Activated T-helper 2 cell treated with anti-CD3 and anti-CD28 coated beads, Interferon-gamma antibody, Interleukin-2, Interleukin-4, amounts not matched to agents 10 μg/mL and 5 μg/mL and 100 μg/mL, durations not matched to agents 14 hours and 24 hours and 36 hours (primary cell): ENCODE measurements at regions not wholly inside any gene's neighbourhood (a gene's known extent, or its start where the extent isn't known, plus 50 kb on each side); places are given as distances from the start of the nearest gene placed in this dataset.

Experiments used
- DNase-seq: peaks from one replicate; pipeline ENCODE4 v3.0.0; 2021; ENCODE audit warnings: low spot score
- H3K27ac Mint-ChIP-seq: one replicate; pipeline ENCODE4 v1.8.0; 2021; ENCODE audit warnings: mixed read lengths
- H3K27me3 Mint-ChIP-seq: one replicate; pipeline ENCODE4 v1.8.0; 2021; ENCODE audit warnings: low read depth, mixed read lengths
- H3K36me3 Mint-ChIP-seq: one replicate; pipeline ENCODE4 v1.8.0; 2021; ENCODE audit warnings: low read depth, mixed read lengths
- H3K4me1 Mint-ChIP-seq: one replicate; pipeline ENCODE4 v1.8.0; 2021; ENCODE audit warnings: low read depth, mixed read lengths
- H3K4me3 Mint-ChIP-seq: one replicate; pipeline ENCODE4 v1.8.0; 2021; ENCODE audit warnings: low read depth, mild to moderate bottlenecking, moderate library complexity, mixed read lengths
- H3K9me3 Mint-ChIP-seq: one replicate; pipeline ENCODE4 v1.8.0; 2021; ENCODE audit warnings: mixed read lengths
- intact Hi-C: fragments of 100-400 bp; cut with micrococcal nuclease; formaldehyde crosslinking; loops from one replicate; pipeline ENCODE4 v1.15.1; 2023

GRCh38 chr9:135340726-135341475, 138.7 kb upstream of the PPP1R26 start:
- H3K9me3 Mint-ChIP-seq, result no peaks in the 10 kb centered on the region
- no peak for DNase-seq

GRCh38 chr9:135341612-135342169, 137.9 kb upstream of the PPP1R26 start:
- H3K36me3 Mint-ChIP-seq, result no peaks in the 10 kb centered on the region
- no peak overlapping the region for H3K27ac Mint-ChIP-seq
- no peaks in the 10 kb centered on the region for H3K9me3 Mint-ChIP-seq
- H3K4me3 Mint-ChIP-seq, result no peak overlapping the region
- H3K27me3 Mint-ChIP-seq, result peaks cover 5% of the 10 kb centered on the region
- intact Hi-C loops, result loop anchor here (2.0 kb wide), 1 partner anchor 255 kb away; the partner anchor contains the start of gene OLFM1
- H3K4me1 Mint-ChIP-seq, result no peaks in the 10 kb centered on the region
- DNase-seq, result no peak

More at GRCh38 chr9:135340726-135341475, 138.7 kb upstream of the PPP1R26 start:
- intact Hi-C loops, result no loop called here
- Mint-ChIP-seq H3K27ac (no peak overlapping the region), H3K4me1 (no peaks in the 10 kb centered on the region), H3K36me3 (no peaks in the 10 kb centered on the region), H3K4me3 (no peak overlapping the region), H3K27me3 (peaks cover 5% of the 10 kb centered on the region)

DNA sequence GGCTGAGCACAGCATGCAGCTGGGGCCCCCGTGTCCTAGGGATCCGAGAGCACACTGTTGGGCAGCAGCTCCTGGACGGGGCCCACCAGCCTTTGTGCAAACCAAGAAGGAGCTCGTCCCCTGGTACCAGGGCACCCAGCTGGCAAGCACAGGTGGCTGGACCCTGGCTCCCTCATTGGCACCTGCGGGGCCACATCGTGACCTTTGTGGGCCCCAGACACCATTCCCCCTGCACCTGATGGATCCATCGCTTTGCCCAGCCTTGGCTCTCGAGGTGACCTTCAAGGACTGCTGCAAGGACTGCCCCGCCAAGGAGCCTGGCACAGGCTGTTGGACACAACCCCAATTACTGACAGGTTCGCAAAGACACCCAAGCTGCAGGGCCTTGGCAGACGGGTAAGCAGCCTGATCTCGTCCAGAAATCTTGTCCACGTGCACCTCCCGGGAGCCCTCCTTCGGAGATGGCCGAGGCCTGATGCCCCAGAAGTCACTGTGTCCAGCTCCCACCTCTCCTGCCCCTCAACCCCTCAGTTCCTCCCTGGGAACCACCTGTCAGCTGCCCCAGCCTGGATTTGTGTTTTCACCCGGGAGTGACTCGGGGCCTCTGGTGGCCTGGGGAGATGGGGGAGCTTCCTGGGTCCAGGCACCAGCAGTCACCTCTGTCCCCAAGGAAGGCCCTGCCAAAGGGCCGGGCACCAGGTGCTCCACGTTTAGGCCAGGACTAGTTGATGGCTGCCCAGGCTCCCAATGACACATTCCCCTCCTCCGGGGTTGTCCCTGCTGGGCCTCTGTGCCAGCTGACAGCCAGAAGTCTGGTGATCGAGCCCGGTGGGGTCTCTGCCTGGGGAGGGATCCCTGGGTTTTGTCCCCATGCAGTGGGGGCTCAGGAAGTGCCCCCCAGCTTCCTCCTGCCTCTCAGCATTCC, 137.1 kb upstream of the PPP1R26 start:
- intact Hi-C loops, result loop anchor here (2.0 kb wide), 1 partner anchor 256 kb away; the partner anchor contains the start of gene OLFM1
- Mint-ChIP-seq H3K4me3 (no peak overlapping the region), H3K36me3 (no peaks in the 10 kb centered on the region), H3K27me3 (peaks cover 5% of the 10 kb centered on the region), H3K27ac (no peak overlapping the region), H3K4me1 (no peaks in the 10 kb centered on the region), H3K9me3 (no peaks in the 10 kb centered on the region)
- DNase-seq, result no peak

DNA sequence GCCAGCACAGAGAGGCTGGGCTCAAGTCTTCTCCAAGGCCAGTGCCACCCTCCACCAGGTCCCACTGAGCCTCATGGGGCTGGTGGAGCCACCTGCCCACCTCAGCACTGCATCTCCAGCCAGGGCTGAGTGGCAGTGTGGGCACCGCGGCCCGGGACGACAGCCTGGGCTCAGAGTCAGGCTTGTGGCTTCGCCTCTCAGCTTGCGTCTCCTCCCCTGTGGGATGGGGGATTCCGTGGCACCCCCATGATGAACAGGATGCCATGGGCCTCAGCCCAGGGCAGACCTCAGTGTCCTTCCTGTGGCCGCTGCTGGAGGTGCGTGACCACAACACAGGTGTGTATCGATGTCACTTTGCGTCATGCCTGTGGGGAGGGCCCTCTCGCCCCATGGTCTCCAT, 136.4 kb upstream of the PPP1R26 start:
- intact Hi-C loops, result loop anchor here (2.0 kb wide), 1 partner anchor 256 kb away; the partner anchor contains the start of gene OLFM1
- Mint-ChIP-seq H3K27me3 (peaks cover 5% of the 10 kb centered on the region), H3K27ac (no peak overlapping the region), H3K4me3 (no peak overlapping the region), H3K4me1 (no peaks in the 10 kb centered on the region), H3K36me3 (no peaks in the 10 kb centered on the region), H3K9me3 (no peaks in the 10 kb centered on the region)
- no peak for DNase-seq

DNA sequence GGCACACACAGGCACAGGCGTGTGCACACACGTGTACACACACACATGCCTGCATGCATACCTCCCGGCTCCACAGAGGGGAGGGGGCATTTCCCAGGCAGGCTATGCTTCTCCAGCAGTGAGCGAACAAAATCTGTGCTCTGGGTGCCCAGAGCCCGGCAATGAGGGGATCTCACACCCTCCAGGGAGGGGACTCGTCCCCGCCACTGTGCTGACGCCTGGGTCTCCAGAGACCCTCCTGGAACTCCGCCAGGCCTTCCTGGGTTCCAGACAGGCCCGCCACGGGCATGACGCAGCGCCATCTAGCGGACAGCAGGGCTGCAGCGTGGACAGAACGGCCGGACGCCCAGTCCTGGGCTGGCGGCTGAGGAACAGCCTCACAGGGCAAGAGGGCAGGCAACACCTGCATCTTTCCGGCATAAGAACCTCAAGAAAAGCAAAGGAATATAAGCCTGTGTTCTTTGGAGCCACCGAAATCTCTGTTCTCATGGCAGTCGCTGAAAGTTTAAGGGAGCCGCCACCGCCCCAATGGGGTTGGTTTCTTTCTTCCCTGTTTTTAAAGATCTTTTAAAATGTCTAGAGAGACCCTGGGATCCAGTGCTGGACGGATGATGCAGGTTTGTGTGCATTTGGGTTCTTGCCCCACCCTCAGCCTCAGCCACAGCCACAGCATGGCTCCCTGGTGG, 135.6 kb upstream of the PPP1R26 start:
- intact Hi-C loops, result loop anchor here (2.0 kb wide), 1 partner anchor 257 kb away; the partner anchor contains the start of gene OLFM1
- no peak overlapping the region for H3K4me3 Mint-ChIP-seq
- H3K4me1 Mint-ChIP-seq, result no peaks in the 10 kb centered on the region
- no peak overlapping the region for H3K27ac Mint-ChIP-seq
- DNase-seq, result peak; percentile 27
- H3K36me3 Mint-ChIP-seq, result no peaks in the 10 kb centered on the region
- H3K27me3 Mint-ChIP-seq, result peaks cover 4% of the 10 kb centered on the region
- H3K9me3 Mint-ChIP-seq, result no peaks in the 10 kb centered on the region

- Mint-ChIP-seq H3K9me3 (no peaks in the 10 kb centered on the region), H3K27me3 (peaks cover 3% of the 10 kb centered on the region), H3K36me3 (no peaks in the 10 kb centered on the region), H3K4me3 (no peak overlapping the region), H3K4me1 (no peaks in the 10 kb centered on the region), H3K27ac (no peak overlapping the region)
- intact Hi-C loops, result no loop called here
- DNase-seq, result no peak
These were observed 135.1 kb upstream of the PPP1R26 start for GRCh38 chr9:135344523-135344901.

- Mint-ChIP-seq H3K27ac (no peak overlapping the region), H3K9me3 (no peaks in the 10 kb centered on the region), H3K27me3 (peaks cover 2% of the 10 kb centered on the region), H3K36me3 (no peaks in the 10 kb centered on the region), H3K4me1 (no peaks in the 10 kb centered on the region), H3K4me3 (no peak overlapping the region)
- DNase-seq, result no peak
- intact Hi-C loops, result no loop called here
These were observed 134.6 kb upstream of the PPP1R26 start for GRCh38 chr9:135344915-135345500.

DNA sequence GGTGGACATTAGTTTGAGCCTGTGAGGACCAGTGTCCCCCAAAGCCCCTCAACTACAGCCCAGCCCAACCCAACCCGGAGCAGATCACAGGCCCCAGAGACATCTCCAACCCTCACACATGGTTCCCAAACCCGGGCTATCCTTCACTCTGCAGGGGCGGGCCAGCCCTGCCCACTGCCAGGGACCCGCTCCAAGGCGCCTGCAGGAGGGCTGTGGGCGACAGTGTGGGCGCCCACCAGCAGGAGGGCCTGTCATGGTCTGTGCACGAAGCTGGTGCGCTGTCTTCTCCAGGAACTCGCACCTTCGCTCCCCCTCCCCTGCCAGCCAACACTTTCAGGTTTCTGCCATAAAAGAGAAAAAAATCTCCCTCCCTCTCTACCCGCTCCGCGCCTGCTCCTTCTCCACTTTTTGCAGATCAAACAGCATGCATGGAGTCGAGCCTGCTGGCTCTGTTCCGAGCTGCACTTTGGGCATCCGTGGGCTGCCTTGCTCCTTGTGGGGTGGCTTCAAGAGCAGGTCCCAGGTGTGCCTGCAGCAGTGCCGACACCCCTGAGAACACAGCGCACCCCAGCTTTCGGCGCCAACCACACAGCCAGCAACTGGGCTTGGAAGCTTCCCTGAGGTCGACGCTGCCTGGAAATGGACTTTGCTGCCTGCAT, 133.7 kb upstream of the PPP1R26 start:
- DNase-seq, result no peak
- H3K36me3 Mint-ChIP-seq, result no peaks in the 10 kb centered on the region
- H3K27ac Mint-ChIP-seq, result no peak overlapping the region
- H3K9me3 Mint-ChIP-seq, result no peaks in the 10 kb centered on the region
- intact Hi-C loops, result no loop called here
- H3K27me3 Mint-ChIP-seq, result no peaks in the 10 kb centered on the region
- no peaks in the 10 kb centered on the region for H3K4me1 Mint-ChIP-seq
- no peak overlapping the region for H3K4me3 Mint-ChIP-seq

- Mint-ChIP-seq H3K4me3 (no peak overlapping the region), H3K27me3 (no peaks in the 10 kb centered on the region), H3K27ac (no peak overlapping the region), H3K9me3 (no peaks in the 10 kb centered on the region), H3K4me1 (no peaks in the 10 kb centered on the region), H3K36me3 (no peaks in the 10 kb centered on the region)
- DNase-seq, result no peak
- intact Hi-C loops, result no loop called here
These were observed 133.0 kb upstream of the PPP1R26 start for GRCh38 chr9:135346438-135347050.

DNA sequence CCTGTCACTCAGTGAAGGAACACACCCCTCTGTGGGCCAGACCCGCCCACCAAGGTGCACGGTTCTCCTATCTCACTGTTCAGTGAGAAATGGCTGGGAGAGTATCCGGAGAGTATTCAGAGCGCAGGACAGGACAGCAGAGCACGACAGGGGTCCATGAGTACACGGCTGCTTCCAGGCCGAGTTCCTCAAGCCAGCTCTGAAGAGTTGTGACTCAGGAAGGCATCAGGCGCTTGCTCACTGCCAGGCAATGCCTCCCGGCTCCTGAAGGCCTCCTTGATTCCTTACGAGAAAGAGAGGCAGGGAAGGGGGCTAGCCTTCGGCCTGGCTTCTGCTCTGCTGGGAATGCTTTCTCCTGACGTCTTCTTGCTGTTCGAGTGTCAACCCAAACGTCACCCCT, 132.1 kb upstream of the PPP1R26 start:
- no peaks in the 10 kb centered on the region for H3K4me1 Mint-ChIP-seq
- no peak overlapping the region for H3K27ac Mint-ChIP-seq
- no peaks in the 10 kb centered on the region for H3K27me3 Mint-ChIP-seq
- no peak for DNase-seq
- intact Hi-C loops, result no loop called here
- H3K4me3 Mint-ChIP-seq, result no peak overlapping the region
- no peaks in the 10 kb centered on the region for H3K36me3 Mint-ChIP-seq
- H3K9me3 Mint-ChIP-seq, result no peaks in the 10 kb centered on the region

GRCh38 chr9:135348076-135348787, 131.3 kb upstream of the PPP1R26 start:
- Mint-ChIP-seq H3K27ac (no peak overlapping the region), H3K4me3 (no peak overlapping the region), H3K4me1 (no peaks in the 10 kb centered on the region), H3K36me3 (no peaks in the 10 kb centered on the region), H3K9me3 (no peaks in the 10 kb centered on the region), H3K27me3 (no peaks in the 10 kb centered on the region)
- no peak for DNase-seq
- intact Hi-C loops, result no loop called here
